Lung (tissue), 11 donors: ENCODE measurements at regions not wholly inside any gene's neighbourhood (a gene's known extent, or its start where the extent isn't known, plus 50 kb on each side); places are given as distances from the start of the nearest gene placed in this dataset.
A peak's percentile ranks its signal among the peaks of the same experiment; 100 is the strongest.

Experiments used
- ATAC-seq: fragments of 200-7000 bp; cut with Tn5 transposase; one replicate; pipeline ENCODE4 v1.9.1; 2020; ENCODE audit warnings: moderate number of reproducible peaks; ENCODE audit not compliant: insufficient read depth, low FRiP score
- DNase-seq, 3 donors: peaks; one replicate each; pipeline ENCODE4 v3.0.0-alpha.2; 2013 to 2017
- H3K27ac ChIP-seq, 2 donors: one replicate each; pipeline ENCODE4 v1.5.1; 2013; ENCODE audit warnings: mild to moderate bottlenecking in 2 of 2, moderate library complexity in 2 of 2, control low read depth in 1 of 2, inconsistent platforms in 1 of 2, low read depth in 1 of 2, low read length in 1 of 2
- H3K27me3 ChIP-seq, 3 donors: one replicate each; pipeline ENCODE4 v1.5.1; 2013; ENCODE audit warnings: low read length in 2 of 3; ENCODE audit not compliant: control insufficient read depth in 3 of 3, insufficient read depth in 3 of 3
- H3K36me3 ChIP-seq, 4 donors: one replicate each; pipeline ENCODE4 v1.5.1; 2013; ENCODE audit warnings: low read length in 4 of 4, mild to moderate bottlenecking in 1 of 4, moderate library complexity in 1 of 4; ENCODE audit not compliant: control insufficient read depth in 4 of 4, insufficient read depth in 4 of 4
- H3K4me1 ChIP-seq, 5 donors: one replicate each; pipeline ENCODE4 v1.5.1; 2013; ENCODE audit warnings: low read length in 5 of 5, mild to moderate bottlenecking in 2 of 5, moderate library complexity in 1 of 5; ENCODE audit not compliant: control insufficient read depth in 5 of 5, insufficient read depth in 5 of 5
- H3K4me3 ChIP-seq: one replicate; pipeline ENCODE4 v1.5.1; 2013; ENCODE audit warnings: mild to moderate bottlenecking, control low read depth, moderate library complexity
- H3K9ac ChIP-seq, 2 donors: one replicate each; pipeline ENCODE4 v1.5.1; 2013; ENCODE audit warnings: low read length in 2 of 2, control low read depth in 1 of 2; ENCODE audit not compliant: insufficient read depth in 1 of 2
- H3K9me3 ChIP-seq, 4 donors: one replicate each; pipeline ENCODE4 v1.5.1; 2013; ENCODE audit warnings: low read length in 3 of 4, mild to moderate bottlenecking in 1 of 4, moderate library complexity in 1 of 4; ENCODE audit not compliant: control insufficient read depth in 4 of 4, insufficient read depth in 3 of 4
- WGBS, 2 donors: extraction: QIAGEN DNeasy Blood & Tissue Kit; methylation state at CpG; one replicate each; pipeline ENCODE4 v1.1.7; 2013; 5-methylcytosine and 5-hydroxymethylcytosine counted together
- TF ChIP-seq, protein P1 (sequence below): IDR thresholded peaks from 2 replicates; pipeline ENCODE4 v1.5.1; 2012; ENCODE audit warnings: mild to moderate bottlenecking; ENCODE audit errors: control extremely low read depth, extremely low read depth
- donor health status: control.
- donor health status: control.
- donor health status: Bipolar disorder and iron deficiency.
- donor health status: healthy.
- donor health status: DM: yes; HTN: yes; CAD: no.

DNA sequence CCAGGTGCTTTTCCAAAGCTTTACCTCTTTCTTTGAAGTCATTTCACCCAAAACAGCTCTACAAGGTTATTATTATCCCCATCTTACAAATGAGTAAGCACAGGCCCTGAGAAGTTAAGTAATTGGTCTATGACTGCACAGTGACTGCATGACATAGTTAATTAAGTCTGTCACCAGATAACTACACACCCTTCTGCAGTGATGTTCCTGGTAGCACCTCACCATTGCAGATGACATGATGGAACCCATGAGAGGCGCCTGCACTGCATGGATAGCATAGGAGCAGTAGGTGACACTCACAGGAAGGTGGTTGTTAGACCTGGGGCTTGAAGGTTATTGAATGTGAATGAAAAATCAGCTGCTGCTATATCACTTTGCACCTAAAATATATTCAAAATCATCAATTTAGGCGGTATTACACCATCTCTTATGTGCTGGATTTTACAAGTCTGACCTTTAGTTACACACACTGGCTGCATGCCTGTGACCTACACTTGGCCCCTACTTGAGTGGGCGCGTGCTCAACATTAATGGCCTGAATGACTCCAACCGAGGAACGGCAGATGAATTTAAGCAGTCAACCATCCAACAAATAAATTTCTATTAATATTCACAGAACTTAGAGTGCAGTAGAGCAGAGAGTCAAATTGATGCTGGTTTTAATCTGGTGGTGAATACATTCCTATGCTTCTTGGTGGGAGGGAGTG is 239.6 kb downstream of the CDH11 start:
- Histone ChIP-seq H3K36me3 (no peaks in the 10 kb centered on the region), H3K4me1 (peaks cover 0 to 11% (median 2%) of the 10 kb centered on the region in 5 donors), H3K4me3 (no peak overlapping the region), H3K9me3 (peaks cover 0 to 2% (median 0%) of the 10 kb centered on the region in 4 donors), H3K27ac (no peak overlapping the region), H3K9ac (no peak overlapping the region), H3K27me3 (no peaks in the 10 kb centered on the region)
- WGBS, 2 donors: 78 to 82% methylated on average over 6 of the region's 6 CpGs
- DNase-seq (peak; percentile 26 to 71 (median 60)), ATAC-seq (no peak)
- TF ChIP-seq, protein P1, sequence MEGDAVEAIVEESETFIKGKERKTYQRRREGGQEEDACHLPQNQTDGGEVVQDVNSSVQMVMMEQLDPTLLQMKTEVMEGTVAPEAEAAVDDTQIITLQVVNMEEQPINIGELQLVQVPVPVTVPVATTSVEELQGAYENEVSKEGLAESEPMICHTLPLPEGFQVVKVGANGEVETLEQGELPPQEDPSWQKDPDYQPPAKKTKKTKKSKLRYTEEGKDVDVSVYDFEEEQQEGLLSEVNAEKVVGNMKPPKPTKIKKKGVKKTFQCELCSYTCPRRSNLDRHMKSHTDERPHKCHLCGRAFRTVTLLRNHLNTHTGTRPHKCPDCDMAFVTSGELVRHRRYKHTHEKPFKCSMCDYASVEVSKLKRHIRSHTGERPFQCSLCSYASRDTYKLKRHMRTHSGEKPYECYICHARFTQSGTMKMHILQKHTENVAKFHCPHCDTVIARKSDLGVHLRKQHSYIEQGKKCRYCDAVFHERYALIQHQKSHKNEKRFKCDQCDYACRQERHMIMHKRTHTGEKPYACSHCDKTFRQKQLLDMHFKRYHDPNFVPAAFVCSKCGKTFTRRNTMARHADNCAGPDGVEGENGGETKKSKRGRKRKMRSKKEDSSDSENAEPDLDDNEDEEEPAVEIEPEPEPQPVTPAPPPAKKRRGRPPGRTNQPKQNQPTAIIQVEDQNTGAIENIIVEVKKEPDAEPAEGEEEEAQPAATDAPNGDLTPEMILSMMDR: no peak

DNA sequence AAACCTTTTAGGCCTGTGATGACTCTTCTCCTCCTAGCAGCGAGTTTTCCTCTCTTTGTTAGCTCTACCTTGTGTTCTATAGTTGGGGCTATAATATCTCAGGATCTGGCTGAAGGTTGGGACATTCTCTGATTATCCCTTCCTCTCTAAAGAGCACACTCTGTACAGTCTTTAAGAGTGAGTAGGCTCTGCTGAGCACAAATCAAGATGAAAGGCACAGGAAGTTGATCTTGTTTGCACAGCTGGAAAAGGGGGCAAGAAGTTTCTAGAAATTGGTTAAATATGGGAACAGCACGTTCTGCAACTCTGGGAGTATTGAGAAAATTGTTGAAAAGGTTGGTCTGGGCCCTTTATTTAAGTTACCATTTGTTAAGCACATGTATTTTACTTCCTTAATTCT is 240.9 kb downstream of the CDH11 start:
- Histone ChIP-seq H3K27me3 (no peaks in the 10 kb centered on the region), H3K9ac (no peak overlapping the region), H3K9me3 (peaks cover 0 to 2% (median 0%) of the 10 kb centered on the region in 4 donors), H3K27ac (no peak overlapping the region), H3K4me3 (no peak overlapping the region), H3K4me1 (peaks cover 0 to 9% (median 2%) of the 10 kb centered on the region in 5 donors), H3K36me3 (no peaks in the 10 kb centered on the region)
- TF ChIP-seq, protein P1: no peak
- ATAC-seq (no peak), DNase-seq (no peak)
- 45 to 47% methylated on average over 2 of the region's 2 CpGs for WGBS, 2 donors

DNA sequence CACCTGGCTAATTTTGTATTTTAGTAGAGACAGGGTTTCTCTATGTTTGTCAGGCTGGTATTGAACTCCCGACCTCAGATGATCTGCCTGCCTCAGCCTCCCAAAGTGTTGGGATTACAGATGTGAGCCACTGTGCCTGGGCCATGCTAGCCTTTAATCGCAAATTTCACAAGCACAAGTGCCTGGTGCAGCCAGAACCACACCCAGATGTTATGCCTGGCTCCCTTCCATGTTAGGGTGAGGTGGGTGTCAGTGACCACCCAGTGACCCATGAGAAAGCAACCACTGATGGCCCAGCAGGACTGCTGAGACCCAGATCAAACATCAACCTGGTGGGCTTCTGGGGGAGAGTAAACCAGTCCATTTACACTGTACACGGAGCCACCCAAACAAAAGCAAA is 241.9 kb downstream of the CDH11 start:
- Histone ChIP-seq H3K27me3 (no peaks in the 10 kb centered on the region), H3K4me1 (peaks cover 0 to 9% (median 2%) of the 10 kb centered on the region in 5 donors), H3K9ac (no peak overlapping the region), H3K27ac (no peak overlapping the region), H3K9me3 (peaks cover 0 to 2% (median 0%) of the 10 kb centered on the region in 4 donors), H3K4me3 (no peak overlapping the region), H3K36me3 (no peaks in the 10 kb centered on the region)
- ATAC-seq: no peak
- TF ChIP-seq, protein P1: no peak
- DNase-seq: no peak
- WGBS, 2 donors: 87 to 93% methylated on average over 3 of the region's 3 CpGs
